A673 (cell line): ENCODE measurements at regions not wholly inside any gene's neighbourhood (a gene's known extent, or its start where the extent isn't known, plus 50 kb on each side); places are given as distances from the start of the nearest gene placed in this dataset.

Experiments used
- BruUV-seq: library from RNA; stranded (reverse); fragments of 400-500 nt; replicated peaks from 2 replicates; lab custom pipeline; 2021; lab: Mats Ljungman, UMichigan
- CTCF ChIA-PET: fragments of 300-600 bp; sonication (Branson Sonifier 250); formaldehyde crosslinking; loops from one replicate; lab custom pipeline; 2022; ENCODE audit warnings: antibody characterized with exemption; lab: Charles Lee
- POLR2A ChIA-PET: fragments of 300-600 bp; sonication (Branson Sonifier 250); formaldehyde crosslinking; loops from one replicate; lab custom pipeline; 2022; ENCODE audit warnings: antibody characterized with exemption; ENCODE audit not compliant: low non-redundant PET; lab: Charles Lee
- DNase-seq: peaks from one replicate; pipeline ENCODE4 v3.0.0-alpha.2; 2015; ENCODE audit warnings: low spot score
- H3K27ac ChIP-seq: fragments of 200-600 bp; sonication (generic); 2 replicates; pipeline ENCODE4 v1.5.1; 2016; ENCODE audit warnings: mixed run types, low read depth, mild to moderate bottlenecking, mixed read lengths, antibody characterized with exemption, low read length; ENCODE audit not compliant: poor library complexity, severe bottlenecking
- H3K27me3 ChIP-seq: fragments of 200-600 bp; sonication (generic); replicated peaks from 2 replicates; pipeline ENCODE4 v1.6.1; 2017; ENCODE audit warnings: mixed run types, low read depth, mild to moderate bottlenecking, mixed read lengths, antibody characterized with exemption, low read length; ENCODE audit not compliant: insufficient read depth, poor library complexity
- H3K36me3 ChIP-seq: fragments of 200-600 bp; sonication (generic); 2 replicates; pipeline ENCODE4 v1.6.1; 2016; ENCODE audit warnings: mixed run types, mild to moderate bottlenecking, mixed read lengths, antibody characterized with exemption, low read length; ENCODE audit not compliant: insufficient read depth, poor library complexity, severe bottlenecking
- H3K4me1 ChIP-seq: fragments of 200-600 bp; sonication (generic); 2 replicates; pipeline ENCODE4 v1.6.1; 2017; ENCODE audit warnings: mixed run types, mild to moderate bottlenecking, mixed read lengths, antibody characterized with exemption, low read length; ENCODE audit not compliant: insufficient read depth, poor library complexity, severe bottlenecking
- H3K4me3 ChIP-seq: fragments of 200-600 bp; sonication (generic); 2 replicates; pipeline ENCODE4 v1.5.1; 2016; ENCODE audit warnings: low read depth, mixed run types, mild to moderate bottlenecking, mixed read lengths, low read length; ENCODE audit not compliant: poor library complexity, severe bottlenecking
- H3K9me3 ChIP-seq: fragments of 200-600 bp; sonication (generic); 2 replicates; pipeline ENCODE4 v1.6.1; 2016; ENCODE audit warnings: mixed run types, low read depth, mild to moderate bottlenecking, mixed read lengths, antibody characterized with exemption, low read length; ENCODE audit not compliant: poor library complexity, severe bottlenecking
- EZH2 ChIP-seq: fragments of 200-600 bp; sonication (generic); IDR thresholded peaks from 2 replicates; pipeline ENCODE4 v1.6.1; 2017; ENCODE audit warnings: borderline replicate concordance, low read depth, mild to moderate bottlenecking, mixed read lengths, antibody characterized with exemption, low read length; ENCODE audit not compliant: poor library complexity, severe bottlenecking
- intact Hi-C: fragments of 100-400 bp; cut with micrococcal nuclease; formaldehyde crosslinking; loops from one replicate; pipeline ENCODE4 v1.10.0; 2022; ENCODE audit not compliant: unreplicated experiment
- TF ChIP-seq, protein P1 (sequence below): fragments of 300-800, 200-600 bp; sonication (generic); conservative IDR thresholded peaks from 2 replicates; pipeline ENCODE4 v1.5.1; 2017; ENCODE audit warnings: low read depth, mild to moderate bottlenecking, antibody characterized with exemption, low read length, moderate library complexity, mixed read lengths

DNA sequence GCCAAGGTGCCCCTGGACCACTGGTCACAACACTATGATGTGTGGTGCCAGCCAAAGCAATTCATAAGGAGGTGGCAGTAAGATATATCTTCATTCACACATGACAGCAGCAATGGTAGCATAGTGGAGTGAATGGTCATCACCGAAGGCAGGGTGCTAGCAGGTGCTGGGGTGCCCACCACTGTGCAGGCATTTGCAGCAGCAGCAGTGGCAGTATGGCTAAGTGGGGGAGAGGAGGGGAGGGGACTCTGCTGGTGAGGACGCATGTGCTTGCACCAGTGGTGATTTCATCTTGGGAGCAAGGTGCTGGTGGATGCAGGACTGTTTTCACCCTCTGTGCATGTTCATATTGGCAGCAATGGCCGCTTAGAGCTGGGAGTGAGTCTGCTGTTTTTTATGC, 419.1 kb upstream of the KLHL4 start:
- intact Hi-C loops: no loop called here
- Histone ChIP-seq H3K9me3 (peaks cover 6% of the 10 kb centered on the region), H3K4me1 (no peaks in the 10 kb centered on the region), H3K27ac (no peak overlapping the region), H3K27me3 (no peaks in the 10 kb centered on the region), H3K36me3 (no peaks in the 10 kb centered on the region), H3K4me3 (no peak overlapping the region)
- BruUV-seq: no TSS peak
- TF ChIP-seq EZH2: no peak
- TF ChIP-seq, protein P1, sequence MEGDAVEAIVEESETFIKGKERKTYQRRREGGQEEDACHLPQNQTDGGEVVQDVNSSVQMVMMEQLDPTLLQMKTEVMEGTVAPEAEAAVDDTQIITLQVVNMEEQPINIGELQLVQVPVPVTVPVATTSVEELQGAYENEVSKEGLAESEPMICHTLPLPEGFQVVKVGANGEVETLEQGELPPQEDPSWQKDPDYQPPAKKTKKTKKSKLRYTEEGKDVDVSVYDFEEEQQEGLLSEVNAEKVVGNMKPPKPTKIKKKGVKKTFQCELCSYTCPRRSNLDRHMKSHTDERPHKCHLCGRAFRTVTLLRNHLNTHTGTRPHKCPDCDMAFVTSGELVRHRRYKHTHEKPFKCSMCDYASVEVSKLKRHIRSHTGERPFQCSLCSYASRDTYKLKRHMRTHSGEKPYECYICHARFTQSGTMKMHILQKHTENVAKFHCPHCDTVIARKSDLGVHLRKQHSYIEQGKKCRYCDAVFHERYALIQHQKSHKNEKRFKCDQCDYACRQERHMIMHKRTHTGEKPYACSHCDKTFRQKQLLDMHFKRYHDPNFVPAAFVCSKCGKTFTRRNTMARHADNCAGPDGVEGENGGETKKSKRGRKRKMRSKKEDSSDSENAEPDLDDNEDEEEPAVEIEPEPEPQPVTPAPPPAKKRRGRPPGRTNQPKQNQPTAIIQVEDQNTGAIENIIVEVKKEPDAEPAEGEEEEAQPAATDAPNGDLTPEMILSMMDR: no peak
- no peak for DNase-seq
- ChIA-PET POLR2A (no interaction called here), CTCF (no interaction called here)

DNA sequence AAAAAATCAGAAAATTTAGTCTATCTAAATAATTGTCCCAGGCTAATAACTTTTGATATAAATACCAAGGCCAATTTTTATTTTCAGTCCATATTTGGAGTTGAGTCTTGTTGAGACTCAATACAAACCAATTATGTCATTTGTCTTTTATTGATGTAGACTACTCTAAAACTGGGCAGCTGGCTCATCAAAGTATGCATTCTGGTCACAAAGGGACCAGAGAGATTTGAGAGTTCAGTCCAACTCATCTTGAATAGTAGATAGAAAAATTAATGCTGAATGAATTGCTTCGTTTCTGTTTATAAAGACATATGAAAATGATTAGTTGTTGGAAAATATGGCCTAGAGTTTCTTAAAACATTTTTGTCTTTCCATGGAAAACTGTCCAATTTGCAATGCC, 412.5 kb upstream of the KLHL4 start:
- no peak for DNase-seq
- no peaks in the 10 kb centered on the region for H3K9me3 ChIP-seq
- BruUV-seq: no TSS peak
- POLR2A ChIA-PET: no interaction called here
- CTCF ChIA-PET: no interaction called here
- no peaks in the 10 kb centered on the region for H3K27me3 ChIP-seq
- H3K4me1 ChIP-seq: no peaks in the 10 kb centered on the region
- H3K27ac ChIP-seq: no peak overlapping the region
- intact Hi-C loops: no loop called here
- H3K36me3 ChIP-seq: no peaks in the 10 kb centered on the region
- H3K4me3 ChIP-seq: no peak overlapping the region
- TF ChIP-seq, protein P1: no peak

DNA sequence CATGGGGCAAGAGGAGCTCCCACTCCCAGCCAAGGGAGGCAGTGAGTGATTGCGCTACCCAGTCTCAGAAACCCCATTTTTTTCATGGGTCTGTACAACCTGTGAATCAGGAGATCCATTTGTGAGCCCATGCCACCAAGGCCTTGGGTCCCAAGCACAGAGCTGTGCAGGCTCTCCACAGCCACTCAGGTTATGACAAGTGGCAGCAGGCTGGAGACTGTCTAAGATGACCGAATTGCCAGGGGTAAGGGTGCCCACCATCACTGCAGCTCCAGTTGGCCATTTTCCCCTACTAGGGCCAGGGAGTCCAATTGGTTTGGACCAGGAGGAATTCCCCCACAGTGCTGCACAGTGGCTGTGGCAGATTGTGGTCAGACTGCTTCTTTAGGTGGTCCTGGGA, 407.5 kb upstream of the KLHL4 start:
- DNase-seq: no peak
- Histone ChIP-seq H3K27me3 (no peaks in the 10 kb centered on the region), H3K4me3 (no peak overlapping the region), H3K36me3 (no peaks in the 10 kb centered on the region), H3K4me1 (no peaks in the 10 kb centered on the region), H3K9me3 (no peaks in the 10 kb centered on the region), H3K27ac (no peak overlapping the region)
- ChIA-PET POLR2A (no interaction called here), CTCF (no interaction called here)
- TF ChIP-seq, protein P1: no peak
- intact Hi-C loops: no loop called here
- BruUV-seq: no TSS peak
